HG02588 (cell line): ENCODE measurements at regions not wholly inside any gene's neighbourhood (a gene's known extent, or its start where the extent isn't known, plus 50 kb on each side); places are given as distances from the start of the nearest gene placed in this dataset.
"Not testable (repeated sequence)": the region's sequence is repeated elsewhere in the genome, so short reads cannot be mapped to it uniquely, and the experiment has no call there.

Experiments
- ATAC-seq: cut with Tn5 transposase; IDR thresholded peaks from one replicate; pipeline ENCODE4 v1.9.1; 2021; ENCODE audit warnings: mild to moderate bottlenecking, moderate library complexity; ENCODE audit not compliant: unreplicated experiment

DNA sequence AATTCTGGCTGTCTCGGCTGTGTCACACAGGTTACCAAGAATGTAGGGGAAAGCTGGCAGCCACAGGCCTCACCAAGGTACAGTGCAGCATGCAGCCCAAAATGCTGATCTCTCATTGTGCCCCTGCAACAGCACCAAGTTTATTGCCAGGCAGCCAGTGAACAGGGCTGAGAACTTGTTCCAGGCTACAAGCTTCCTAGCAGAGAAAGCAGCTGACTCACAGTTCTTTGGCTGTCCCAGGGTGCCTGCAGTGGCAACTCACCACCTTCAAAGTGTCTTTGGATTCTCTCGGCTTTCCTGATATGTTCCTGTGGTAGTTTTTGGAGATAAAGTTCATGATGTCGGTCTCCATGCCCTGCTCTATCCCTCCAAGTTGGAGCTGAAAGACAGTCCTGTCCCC is 719.1 kb upstream of the ANO3 start:
- ATAC-seq = no peak

DNA sequence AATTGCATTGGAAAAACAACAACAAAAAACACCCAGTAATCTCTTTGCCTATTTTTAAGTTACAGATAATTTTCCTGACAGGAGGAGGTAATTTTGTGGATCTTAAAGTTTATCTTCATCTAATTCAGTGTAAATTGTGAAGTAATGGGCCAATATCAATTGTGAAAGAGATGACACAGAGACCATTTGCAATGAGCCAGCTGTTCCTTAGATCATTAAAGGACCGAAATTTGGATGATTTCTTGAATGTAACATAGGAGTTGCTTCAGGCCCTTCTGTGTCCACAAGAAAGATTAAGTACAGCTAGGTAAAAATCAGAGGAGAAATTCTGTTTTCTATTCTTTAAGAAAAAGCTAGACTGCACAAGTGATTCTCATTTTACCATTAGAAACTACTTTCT is 718.5 kb upstream of the ANO3 start:
- no peak for ATAC-seq

DNA sequence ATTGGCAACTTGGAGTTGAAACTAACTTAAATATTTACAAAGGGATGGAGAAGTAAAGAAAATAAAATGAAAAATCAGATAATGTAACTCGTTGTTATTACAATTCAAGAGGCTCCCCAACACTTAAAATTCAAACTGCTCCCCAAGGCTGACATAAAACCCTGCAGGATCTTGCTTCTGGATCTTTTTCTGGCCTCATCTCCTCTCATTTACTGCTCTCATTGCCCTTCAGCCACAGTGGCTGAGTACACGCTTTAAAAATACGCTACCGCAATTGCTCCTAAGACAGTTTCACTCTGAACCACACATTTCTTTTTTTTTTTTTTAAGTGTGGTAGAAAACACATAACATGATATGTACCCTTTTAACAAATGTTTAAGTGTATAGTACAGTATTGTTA is 718.1 kb upstream of the ANO3 start:
- no peak for ATAC-seq

GRCh38 chr11:25615069-25615468 is 716.9 kb upstream of the ANO3 start:
- ATAC-seq = no peak

DNA sequence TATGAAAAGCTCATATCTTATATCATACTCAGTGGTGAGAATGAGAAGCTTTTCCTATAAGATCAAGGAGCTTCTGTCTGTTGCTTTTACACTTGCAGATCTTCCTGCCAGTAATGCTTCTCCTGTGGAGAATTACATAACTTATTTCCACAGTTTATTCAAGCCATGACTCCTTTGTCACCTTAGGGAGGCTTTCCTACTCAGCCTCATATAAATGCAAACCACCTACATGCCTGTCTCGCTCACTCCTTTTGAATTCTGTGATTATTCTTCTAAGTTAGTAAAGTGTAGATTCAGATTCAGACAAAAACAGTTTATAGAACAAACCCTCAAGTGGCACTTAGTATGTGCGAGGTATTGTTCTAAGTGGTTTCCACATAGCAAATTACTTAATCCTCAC is 716.1 kb upstream of the ANO3 start:
- ATAC-seq = no peak

GRCh38 chr11:25625094-25625493 is 706.8 kb upstream of the ANO3 start:
- ATAC-seq = no peak

DNA sequence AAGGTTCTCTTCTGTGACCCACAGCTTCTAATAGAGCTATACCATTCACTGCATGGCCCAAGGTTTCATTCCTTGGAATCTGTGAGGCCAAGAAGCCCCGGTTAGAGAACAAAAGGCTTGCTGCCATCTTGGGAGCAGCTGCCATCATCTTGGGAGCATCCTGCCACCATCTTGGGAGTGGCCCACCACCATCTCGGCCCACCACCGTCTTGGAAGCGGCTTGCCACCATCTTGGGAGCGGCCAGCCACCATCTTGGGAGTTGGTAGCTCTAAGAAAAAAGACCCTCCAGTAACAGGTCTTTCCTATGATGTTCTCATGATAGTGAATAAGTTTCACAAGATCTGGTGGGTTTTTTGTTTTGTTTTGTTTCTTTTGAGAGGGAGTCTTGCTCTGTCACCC is 703.9 kb upstream of the ANO3 start:
- ATAC-seq = no peak

GRCh38 chr11:25633230-25633629 is 698.7 kb upstream of the ANO3 start:
- ATAC-seq = no peak

- not testable (repeated sequence) for ATAC-seq
Observed at GRCh38 chr11:25649220-25649619, 682.7 kb upstream of the ANO3 start.

DNA sequence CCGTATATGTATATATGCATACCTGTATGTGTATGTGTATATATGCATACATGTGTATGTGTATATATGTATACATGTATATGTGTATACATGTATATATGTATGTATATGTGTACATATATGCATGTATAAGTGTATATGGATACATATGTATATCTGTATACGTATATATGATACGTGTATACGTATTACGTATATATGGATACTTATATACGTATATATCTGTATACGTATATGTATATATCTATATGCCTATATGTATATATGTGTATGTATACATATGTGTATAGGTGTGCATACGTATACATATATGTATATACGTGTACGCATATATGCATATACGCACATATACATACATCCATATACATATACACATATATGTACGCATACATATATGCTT is 681.6 kb upstream of the ANO3 start:
- no peak for ATAC-seq

- no peak for ATAC-seq
Observed at GRCh38 chr11:25655636-25656035, 676.3 kb upstream of the ANO3 start.

DNA sequence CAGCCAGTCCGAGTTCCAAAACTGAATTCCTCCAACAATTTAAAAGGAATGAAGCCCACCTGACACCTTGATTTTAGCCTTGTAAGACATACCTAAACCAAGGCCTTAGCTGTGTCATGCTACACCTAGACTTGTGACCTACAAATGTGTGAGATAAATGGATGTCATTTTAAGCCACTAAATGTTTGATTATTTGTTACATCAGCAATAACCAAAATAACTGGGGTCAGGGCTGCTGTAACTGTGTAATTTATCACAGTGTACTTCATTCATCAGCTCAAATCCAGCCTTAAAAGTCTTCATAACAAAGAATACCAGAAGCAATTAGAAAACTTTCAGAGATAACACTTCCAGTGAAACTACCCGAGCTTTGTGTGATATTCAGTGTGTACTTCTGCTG is 673.0 kb upstream of the ANO3 start:
- no peak for ATAC-seq

GRCh38 chr11:25659706-25660105 is 672.2 kb upstream of the ANO3 start:
- ATAC-seq = no peak

DNA sequence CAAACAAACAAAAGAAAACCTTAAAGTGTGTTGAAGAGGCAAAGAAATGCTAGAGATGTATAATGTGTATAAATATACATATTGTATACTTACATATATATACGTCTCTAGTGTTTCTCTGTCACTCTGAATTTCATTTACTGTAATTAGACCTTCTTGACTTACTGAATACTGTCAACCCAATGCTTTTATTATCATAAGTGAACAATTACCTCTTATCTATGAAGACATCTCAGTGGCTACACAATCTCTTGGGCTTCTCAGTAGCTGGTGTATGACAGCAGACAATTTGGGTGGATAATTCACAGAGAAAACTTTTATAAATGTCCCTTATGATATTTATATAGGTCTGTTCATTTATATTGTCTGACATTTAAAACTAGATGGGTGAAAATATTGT is 664.1 kb upstream of the ANO3 start:
- no peak for ATAC-seq

- ATAC-seq = no peak
Observed at GRCh38 chr11:25691959-25692358, 640.0 kb upstream of the ANO3 start.

DNA sequence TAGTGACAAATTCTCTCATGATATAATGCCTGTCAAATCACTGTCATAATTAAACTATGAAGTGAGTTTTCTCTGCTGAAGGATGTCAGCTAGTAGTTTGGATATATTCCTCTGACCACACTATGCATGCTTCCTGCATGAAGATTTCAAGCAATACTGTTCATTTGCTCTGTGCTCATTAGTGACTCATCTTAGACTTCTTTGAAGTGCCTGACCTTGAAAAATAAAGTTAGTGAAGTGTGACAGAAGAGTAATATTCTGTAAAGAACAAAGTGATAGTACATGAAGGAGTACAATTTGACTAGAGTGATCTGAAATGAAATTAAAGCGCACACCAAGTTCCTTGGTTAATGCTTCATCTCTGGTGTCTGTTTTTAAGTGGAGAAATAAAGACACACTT is 629.5 kb upstream of the ANO3 start:
- no peak for ATAC-seq

DNA sequence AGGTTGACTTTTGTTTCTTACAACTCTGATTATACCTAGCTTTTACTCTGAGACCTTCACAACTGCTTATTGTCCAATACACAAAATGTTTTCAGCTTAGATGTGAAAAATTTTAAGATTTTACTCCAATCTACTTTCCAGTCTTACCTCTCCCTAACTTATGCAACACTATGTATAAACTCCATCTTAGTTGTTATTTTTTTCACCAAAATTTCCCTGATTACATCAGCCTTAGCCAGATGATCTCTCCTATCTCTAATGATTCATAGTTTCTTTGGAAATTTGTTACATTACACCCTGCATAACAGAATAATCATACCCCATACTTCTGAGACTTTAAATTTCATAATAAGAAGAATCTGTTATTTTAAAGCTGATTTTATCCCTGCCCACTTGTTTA is 621.0 kb upstream of the ANO3 start:
- ATAC-seq = no peak

DNA sequence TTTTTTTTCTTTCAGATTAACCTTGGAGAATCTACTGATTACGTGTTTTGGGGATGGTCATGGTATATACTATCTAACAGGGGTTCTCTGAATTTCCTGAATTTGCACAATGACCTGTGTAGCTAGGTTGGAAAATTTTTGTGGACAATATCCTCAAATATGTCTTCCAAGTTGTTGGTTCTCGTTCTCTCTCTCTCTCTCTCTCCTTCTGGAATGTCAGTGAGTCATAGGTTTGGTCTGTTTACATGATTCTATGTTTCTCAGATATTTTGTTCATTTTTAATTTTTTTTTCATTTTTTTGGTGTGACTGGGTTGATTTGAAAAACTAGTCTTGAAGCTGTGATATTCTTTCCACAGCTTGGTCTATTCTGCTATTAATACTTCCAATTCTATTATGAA is 604.0 kb upstream of the ANO3 start:
- ATAC-seq = no peak

DNA sequence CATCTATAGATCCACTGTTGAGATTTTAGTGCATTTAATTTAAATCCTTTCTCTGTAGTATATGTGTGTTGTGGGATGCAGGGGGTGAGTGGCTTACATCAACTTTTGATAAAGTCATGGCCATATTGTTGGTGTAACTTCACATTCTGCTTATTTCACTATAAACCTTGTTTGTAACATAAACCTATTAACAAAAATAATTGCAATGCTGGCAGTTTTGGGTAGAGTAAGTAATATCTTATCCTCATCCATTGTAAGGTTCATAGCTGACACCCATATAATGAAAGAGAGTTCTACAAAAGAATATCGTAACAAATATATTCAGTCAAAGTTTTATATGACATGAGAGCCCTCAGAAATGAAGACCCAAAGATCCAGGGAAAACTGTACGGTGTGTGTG is 601.7 kb upstream of the ANO3 start:
- ATAC-seq = no peak

DNA sequence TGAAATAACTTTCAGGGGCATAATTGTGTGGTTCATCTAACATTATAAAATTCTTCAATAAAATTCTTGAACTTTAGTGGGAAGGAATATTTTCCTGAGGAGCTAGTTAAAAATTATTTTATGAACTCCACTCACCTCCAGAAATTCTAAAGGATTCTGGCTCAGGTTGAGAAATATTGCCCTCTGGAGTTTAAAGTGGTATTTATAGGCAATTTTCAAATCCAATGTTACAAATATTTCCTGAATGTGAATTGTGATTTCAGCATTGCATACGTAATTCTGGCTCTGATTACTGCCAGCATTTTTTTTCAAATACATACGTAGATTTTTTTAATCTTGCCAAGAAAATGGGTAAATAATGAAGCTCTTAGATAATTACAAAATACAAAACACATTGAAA is 598.2 kb upstream of the ANO3 start:
- ATAC-seq = no peak

GRCh38 chr11:25734591-25735211 is 597.2 kb upstream of the ANO3 start:
- ATAC-seq = no peak

DNA sequence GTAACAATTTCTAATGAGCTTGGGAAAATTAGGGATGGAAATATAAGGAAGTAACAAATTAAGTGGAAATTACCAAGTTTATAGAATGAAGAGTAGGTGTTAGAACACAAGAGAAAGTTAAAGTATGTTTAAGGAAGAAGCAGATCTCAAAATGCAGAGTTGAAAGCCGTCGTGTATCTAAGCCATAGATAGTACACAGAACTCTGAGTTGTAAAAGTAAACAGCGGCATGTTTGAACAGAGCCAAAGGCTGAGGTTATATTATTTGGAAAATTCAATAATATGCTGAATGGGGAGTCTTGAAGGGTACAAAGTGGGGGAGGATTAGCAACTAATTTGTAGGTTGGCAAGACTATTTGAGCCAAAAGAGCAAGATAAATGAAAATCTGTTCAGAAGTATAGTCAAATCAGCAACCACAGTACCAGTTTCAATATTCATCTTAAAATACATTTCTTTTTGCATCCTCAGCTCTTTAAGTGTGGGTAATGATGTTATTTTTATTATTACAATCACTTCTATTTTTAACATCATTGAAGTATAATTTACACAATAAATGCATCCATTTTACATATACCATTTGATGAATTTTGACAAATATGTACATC is 594.8 kb upstream of the ANO3 start:
- ATAC-seq = no peak

DNA sequence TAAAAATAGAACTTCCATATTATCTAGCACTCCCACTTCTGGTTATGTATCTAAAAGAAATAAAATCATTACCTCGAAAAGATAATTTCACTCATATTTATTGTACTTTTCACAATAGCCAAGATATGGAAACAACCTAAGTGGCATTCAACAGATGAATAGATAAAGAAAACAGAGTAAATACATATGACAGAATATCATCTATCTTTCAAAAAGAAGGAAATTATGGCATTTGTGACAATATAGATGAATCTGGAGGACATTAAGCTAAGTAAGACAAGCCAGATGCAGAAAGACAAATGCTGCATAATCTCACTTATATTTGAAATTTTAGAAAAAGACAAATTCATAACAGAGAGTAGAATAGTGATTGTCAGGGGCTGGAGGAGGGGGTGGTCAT is 590.0 kb upstream of the ANO3 start:
- no peak for ATAC-seq
